LHCN-M2 (cell line): ENCODE measurements at regions not wholly inside any gene's neighbourhood (a gene's known extent, or its start where the extent isn't known, plus 50 kb on each side); places are given as distances from the start of the nearest gene placed in this dataset.
"Not testable (repeated sequence)": the region's sequence is repeated elsewhere in the genome, so short reads cannot be mapped to it uniquely, and the experiment has no call there.

Experiments
- DNase-seq: peaks from one replicate; pipeline ENCODE4 v3.0.0-alpha.2; 2012; ENCODE audit warnings: low read depth

DNA sequence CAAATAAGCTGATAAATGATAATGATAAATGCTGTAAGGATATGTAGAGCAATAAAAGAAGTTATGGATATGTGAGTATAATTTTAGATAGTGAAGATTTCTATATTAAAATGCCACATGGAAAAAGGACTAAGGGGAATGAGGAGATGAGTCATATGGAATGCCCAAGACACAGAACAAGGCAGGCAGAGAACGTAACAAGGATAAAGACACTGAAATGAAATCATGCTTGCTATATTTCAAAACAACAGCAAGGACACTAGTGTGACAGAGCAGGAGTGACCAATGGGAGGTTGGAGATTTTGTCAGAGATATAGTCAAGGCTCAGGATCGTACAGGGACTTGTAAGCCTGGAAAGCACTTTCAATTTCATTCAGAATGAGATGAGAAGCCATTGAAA, 621.5 kb upstream of the SEMA6D start:
- DNase-seq = no peak

DNA sequence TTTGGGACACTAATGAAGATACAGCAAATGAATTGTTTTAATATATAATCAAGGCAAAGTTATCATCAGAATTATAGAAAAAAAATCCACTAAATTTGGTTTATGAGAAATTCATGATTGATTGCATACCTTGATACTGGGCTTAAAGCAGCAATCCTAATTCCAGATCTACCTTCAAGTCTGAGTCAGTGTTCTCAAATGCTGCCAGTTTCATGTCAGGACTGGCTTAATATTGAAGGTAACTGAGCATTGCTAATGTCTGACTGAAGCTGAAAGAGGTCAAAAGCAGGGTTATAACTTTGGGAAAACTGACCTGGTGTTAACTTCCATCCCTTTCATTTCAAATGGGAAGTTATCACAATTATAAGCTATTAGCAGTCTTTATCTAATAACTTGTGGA, 618.8 kb upstream of the SEMA6D start:
- DNase-seq = not testable (repeated sequence)

DNA sequence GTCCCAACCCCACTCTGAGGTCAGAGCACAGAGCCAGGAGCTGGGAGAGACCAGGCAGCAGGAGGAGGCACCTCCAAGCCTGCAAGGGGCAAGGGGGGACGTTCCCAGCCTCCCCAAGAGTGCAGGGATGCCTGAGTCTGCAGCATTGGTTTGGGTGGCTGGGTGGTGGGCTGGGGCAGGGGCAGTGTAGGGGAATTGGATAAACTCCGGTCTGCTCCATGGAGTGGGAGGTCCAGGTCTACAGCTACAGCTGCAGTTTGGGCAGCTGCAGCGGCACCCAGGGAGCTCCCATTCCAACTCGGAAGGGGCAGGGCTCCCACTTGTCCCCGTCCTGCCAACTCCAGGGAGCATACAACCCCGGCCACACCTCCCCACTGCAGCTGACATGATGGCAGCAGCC, 617.5 kb upstream of the SEMA6D start:
- not testable (repeated sequence) for DNase-seq

DNA sequence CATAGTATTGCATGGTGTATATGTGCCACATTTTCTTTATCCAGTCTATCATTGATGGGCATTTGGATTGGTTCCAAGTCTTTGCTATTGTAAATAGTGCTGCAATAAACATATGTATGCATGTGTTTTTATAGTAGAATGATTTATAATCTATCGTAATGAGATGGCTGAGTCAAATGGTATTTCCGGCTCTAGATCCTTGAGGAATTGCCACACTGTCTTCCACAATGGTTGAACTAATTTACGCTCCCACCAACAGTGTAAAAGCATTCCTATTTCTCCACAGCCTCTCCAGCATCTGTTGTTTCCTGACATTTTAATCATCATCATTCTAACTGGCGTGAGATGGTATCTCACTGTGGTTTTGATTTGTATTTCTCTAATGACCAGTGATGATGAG, 608.5 kb upstream of the SEMA6D start:
- not testable (repeated sequence) for DNase-seq

DNA sequence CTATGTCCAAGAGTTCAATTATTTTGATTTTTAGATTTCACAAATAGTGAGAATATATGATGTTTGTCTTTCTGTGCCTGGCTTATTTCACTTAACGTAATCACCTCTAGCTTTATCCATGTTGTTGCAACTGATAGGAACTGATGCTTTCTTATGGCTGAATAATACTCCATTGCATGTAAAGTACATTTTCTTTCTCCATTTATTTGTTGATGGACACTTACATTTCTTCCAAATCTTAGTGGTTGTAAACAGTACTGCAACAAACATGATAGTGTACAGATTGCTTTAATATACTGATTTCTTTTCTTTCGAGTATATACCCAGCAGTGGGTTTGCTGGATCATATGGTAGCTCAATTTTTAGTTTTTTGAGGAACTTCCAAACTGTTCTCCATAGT, 600.6 kb upstream of the SEMA6D start:
- no peak for DNase-seq

DNA sequence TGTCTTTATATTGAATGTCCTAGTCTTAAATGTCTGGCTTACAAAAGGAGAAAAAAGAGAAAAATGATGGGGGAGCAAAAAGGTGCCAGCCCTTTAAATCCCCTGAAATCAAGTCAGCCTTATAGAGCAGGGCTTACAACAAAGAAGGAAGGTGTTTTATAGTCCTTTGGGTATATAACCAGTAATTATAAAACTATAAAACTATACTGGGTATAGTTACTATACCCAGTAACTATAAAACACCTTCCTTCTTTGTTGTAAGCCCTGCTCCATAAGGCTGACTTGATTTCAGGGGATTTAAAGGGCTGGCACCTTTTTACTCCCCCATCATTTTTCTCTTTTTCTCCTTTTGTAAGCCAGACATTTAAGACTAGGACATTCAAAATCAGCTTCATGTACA, 598.0 kb upstream of the SEMA6D start:
- no peak for DNase-seq

DNA sequence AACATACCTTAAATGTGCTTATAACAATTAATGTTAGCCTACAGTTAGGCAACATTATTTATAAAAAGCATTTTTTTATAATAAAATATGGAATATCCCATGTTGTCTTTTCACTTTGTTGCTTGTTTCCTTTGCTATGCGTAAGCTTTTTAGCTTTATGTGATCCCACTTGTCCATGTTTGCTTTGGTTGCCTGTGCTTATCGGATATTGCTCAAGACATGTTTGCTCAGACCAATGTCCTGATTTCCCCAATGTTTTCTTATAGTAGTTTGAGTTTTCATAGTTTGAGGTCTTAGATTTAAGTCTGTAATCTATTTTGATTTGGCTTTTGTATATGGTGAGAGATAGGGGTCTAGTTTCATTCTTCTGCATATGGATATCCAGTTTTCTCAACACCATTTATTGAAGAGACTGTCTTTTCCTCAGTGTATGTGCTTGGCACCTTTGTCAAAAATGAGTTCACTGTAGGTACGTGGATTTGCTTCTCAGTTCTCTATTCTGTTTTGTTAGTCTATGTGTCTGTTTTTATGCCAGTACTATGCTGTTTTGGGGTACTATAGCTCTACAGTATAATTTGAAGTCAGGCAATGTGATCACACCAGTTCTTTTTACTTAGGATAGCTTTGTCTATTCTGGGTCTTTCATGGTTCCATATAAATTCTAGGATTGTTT, 592.7 kb upstream of the SEMA6D start:
- no peak for DNase-seq

DNA sequence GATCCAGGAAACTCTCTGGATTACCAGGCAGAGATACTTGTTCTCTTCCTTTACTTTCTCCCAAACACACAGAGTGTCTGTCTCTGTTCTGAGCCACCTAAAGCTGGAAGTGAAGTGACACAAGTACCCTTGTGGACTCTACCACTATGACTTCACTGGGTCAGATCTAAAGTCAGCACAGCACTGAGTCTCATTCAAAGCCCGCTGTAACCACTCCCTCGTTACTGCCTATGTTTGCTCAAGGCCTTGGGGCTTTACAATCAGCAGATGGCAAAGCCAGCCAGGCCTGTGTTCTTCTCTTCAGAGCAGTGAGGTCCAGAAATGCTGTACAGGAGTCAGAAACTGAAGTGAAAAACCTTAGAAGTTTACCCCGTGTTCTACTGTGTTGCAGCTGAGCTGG, 588.3 kb upstream of the SEMA6D start:
- no peak for DNase-seq

DNA sequence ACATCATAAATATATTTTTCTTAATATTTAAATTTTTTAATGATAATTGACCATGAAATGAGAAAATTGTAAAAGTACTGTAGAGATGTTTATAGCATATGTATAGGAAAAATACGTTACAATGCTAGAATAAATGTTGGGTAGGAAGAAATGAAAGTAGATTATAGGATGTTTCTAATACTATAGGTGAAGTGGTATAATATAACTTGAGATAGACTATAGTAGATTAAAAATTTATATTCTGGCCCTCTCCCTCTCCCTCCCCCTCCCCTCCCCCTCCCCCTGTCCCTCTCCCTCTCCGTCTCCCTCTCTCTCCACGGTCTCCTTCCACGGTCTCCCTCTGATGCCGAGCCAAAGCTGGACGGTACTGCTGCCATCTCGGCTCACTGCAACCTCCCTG, 585.9 kb upstream of the SEMA6D start:
- DNase-seq = not testable (repeated sequence)

DNA sequence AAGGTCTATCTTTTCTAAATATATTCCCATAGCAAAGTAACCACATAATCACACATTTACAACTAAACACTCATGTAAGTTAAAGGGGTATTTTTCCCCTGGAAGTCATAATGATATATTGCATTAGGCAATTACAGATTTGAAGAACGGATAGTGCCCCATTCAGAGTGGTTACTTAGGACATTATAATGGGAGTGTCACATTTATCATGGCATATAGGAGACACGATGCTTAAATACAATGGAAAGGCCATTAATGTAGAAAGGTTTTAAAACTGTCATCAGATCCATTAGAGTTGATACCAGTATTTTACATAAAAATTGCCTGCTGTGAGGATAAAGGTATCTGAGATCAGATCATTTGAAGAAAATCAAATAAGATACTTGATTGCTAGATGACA, 582.0 kb upstream of the SEMA6D start:
- DNase-seq = no peak

DNA sequence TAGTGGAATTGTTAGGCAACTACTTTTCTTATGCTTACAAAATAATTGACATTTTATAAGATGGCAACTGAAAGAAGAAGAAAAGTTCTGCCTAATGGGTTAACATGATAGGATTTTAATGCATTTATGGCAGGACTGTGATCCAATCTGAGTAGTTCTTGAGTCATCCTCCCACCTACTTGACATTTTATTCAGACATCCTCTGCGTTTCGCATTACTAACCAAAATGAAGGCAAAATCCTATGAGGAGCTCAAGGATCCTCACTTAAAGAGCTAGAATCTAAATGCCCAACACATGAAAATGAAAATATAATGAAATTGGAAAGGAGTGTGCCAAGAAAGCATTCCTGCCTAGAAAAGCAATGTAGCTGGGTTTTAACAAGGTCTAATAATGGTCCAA, 581.1 kb upstream of the SEMA6D start:
- DNase-seq = no peak

DNA sequence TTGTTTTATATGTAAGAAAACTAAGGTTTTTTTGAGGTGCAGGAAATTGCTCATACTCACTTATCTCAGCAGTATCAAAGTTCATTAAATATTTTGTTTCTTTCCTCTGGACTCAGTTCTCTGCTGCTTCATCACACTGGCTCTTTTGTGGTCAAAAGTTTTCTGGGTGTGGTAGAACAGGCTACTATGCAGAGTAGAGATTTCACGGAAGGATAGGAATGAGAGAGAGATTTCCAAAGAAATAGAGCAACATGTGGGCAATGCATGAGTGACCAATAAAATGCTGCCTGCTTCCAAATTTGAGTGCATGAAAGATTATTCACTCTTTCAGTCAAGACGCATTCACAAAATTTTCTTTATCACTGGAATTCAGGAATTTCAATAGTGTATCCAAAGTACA, 577.3 kb upstream of the SEMA6D start:
- no peak for DNase-seq

DNA sequence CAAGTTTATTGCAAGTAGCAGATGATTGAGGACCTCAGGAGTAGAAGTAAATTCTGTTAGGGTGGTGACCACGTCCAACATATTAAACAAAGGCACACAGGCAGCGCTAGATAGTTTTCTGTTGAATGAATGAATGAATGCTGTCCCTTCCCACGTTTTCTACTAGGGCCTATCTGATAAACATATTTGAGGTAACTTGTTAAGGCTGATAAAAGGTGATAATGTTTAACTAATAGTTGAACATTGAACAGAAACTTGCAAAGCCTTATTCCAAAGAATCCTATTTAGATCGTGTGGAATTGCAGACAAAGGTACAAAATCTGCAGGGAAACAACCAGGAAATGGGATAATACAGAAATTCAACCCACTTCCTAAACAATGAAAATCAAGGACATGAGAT, 559.5 kb upstream of the SEMA6D start:
- no peak for DNase-seq

DNA sequence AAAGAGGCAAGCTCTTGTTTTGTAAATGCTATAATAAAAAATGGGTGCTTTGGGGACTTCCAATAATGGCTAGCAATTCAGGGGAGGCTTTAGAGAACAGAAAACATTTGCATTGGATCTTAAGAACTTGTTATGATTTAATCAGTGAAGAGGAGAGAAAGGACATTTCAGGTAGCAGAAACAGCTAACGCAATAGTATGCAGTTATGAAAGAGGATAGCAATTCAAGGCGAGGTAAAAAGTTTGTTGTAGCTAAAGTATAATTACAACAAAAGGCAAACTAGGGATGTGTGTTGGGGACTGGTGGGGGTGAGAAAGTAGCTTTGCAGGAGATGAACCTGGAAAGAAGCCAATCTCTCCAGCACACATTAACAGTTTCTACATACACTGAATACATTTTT, 558.7 kb upstream of the SEMA6D start:
- DNase-seq = no peak

DNA sequence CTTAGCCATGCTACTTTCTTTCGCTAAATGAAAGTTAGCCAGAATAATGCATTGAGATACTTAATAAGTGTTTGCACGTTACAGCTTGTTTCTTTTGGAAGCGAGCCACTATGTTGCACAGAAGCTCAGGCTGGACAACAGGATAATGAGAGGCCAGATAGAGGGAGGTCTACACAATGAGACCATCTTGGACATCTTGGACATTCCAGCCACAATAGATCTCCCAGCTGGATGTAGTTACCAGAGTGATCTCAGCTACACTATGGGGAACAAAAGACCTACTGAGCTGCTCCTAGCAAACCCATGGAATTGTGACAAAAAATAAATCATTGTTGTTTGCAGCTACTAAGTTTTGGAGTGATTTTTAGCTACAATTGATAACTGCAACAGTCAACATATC, 540.1 kb upstream of the SEMA6D start:
- DNase-seq = no peak

DNA sequence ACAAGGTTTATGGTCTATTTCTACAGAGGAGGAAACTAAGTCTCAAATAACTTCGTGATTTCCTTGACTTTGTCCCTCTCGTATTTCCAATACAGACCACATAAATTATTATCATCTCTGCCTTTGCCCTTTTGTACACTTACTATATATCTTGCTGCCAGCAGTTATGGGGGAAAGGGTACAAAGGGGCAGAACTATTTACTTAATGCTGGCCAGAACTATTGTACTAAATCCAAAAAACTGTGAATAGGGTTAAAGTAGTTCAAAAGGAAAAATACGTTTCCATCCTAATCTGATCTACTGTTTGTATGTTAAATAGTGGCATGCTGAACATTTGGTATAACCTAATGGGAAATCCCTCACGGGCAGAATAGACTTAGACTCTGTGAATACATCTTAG, 537.3 kb upstream of the SEMA6D start:
- no peak for DNase-seq

DNA sequence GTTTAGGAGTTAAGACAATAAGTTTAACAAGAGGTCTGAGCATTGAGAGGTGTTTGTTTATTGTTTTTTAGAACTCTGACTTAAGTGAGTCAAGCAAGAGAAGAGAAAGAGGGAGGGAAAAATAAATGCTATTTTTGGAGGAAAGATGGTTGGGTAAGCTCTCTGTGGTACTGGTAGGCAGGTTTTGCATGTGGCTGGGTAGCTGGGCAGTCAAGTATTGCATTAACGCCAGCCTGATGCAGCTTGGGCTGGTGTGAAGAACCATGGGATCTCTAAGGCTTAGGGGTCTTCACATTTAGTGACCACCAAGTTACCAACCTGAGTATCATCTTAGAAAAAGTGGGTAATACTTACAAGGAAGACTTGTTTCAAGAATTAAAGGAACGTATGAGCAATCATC, 534.5 kb upstream of the SEMA6D start:
- no peak for DNase-seq

DNA sequence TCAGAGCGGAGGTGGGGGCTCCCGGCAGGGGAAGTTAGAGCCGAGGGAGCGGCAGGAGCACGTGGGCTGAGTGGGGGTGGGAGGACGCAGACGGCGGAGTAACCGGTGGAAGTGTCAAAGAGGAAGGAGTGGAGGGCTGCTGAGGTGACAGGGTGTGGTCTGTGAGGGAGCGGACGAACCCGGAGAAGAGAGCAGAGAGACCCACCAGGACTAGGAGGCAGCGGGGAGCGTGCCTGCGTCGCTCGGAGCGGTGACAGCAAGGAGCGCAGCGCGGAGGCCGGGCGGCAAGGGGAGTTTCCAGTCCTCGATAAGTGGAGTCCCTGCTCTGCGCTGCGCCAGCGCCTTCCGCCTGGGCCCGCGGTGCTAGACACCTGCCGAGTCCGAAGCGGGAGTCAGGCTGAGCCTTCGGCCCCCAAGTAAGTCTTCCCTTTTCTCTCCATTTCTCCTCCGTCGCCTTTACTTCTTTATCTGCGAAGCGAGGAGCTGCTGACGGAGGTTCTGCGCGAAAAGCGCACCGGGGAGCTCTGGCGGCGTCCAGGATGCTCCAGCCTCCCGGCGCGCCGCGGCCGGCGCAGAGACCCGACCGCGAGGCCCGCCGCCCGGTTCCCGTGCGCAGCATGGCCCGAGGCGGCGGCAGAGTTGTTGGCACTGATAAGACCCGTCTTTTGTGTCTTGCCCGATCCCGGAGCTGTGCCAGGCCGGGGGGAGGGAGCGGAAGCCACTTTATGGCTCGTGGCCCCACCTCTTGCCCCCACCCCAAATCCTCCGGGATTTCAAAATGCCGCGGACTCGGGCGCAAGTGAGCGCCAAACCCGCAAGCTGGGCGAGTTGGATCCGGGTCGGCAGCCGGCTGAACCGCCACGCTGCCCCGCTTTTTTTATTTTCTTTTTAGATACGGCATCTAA, 533.0 kb upstream of the SEMA6D start:
- no peak for DNase-seq

DNA sequence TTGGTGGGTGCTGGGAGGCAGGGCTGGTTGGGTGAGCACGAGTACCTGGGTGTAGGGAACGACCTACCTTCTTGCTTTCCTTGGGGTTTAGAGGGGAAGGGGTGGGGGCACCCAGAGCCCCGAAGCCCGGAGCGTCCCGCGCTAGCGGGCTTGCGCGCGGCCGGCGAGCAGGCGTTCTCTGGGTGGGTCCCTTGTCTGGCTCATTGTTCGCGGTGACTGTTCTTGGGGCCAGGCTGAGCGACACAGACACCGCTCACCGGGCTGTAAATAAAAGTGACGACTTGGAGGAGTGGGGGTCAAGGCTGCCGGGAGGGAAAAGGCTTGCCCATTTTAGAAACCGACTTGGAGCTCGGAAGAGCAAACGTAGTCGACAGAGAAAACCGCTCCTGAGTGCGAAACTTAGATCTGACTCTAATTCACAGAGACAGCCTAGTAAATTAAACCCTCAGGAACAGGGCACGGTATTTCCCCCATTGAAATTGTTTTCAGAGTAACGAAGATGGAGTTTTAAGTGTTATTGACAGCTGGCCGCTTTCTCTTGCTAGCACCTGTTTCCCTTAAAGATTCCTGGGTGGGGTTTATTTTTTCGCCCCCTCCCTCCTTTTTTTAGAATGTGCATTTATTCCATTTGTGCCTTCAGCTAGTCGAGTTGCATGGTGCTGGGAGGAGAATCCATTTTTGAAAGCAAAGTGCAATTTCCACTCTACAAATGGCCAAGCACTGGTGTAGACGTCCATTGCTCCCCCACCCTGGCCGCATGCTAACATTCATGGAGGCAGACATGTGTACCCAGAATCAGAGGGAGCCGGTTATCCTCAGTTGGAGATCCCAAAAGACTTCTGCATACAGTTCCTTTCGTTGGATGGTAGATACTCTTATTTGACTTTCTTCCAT, 532.1 kb upstream of the SEMA6D start:
- DNase-seq = no peak

DNA sequence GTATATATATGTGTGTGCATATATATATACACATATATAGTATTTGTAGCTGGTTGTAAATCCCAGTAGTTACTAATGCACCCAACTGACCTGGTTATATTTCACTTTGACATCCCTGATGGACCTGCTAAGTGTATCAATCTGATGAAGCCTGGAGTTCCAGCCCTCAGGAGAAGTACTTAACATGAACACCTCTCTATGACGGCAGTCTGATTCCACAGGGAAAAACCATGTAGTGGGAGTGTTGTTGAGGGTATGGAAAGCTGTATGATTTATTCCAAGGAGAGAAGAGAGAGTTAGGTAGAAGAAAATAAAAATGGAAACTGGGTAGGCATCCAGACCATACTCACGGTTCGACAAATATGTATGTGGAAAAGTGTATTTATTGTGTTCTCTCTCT, 531.2 kb upstream of the SEMA6D start:
- DNase-seq = no peak

DNA sequence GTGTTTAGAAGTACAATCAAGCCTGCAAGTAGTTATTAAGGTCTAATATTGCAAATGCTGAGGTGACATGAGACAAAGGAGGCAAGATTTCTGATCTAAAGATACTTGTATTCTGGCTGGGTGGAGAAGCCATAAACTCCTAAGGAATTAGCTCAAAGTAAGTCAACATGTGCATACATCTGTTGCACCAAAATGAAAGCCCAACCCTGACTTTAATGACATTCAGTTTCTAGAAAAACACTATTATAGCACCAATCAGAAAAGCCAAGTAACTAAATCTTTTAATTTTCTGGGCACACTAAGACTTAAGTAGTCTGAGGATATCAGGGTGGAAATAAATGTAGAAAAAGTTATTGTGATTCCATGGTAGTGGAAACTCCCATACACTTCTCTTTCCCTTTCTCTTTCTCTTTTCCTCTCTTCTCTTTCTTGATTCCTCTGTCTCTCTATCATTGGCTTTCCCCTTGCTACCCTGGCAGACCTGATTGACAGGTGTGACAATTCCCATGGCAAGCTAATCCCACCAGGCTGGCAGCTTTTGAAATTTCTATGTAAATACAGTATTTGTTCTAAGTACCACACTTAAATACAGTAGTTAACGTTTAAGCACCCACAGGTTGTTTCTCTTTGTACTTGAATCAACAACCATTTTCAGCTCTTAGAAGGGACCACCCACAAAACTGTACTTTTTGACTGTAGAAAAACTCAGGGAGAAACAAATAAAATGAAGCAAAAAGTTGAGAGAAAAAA, 528.4 kb upstream of the SEMA6D start:
- no peak for DNase-seq

DNA sequence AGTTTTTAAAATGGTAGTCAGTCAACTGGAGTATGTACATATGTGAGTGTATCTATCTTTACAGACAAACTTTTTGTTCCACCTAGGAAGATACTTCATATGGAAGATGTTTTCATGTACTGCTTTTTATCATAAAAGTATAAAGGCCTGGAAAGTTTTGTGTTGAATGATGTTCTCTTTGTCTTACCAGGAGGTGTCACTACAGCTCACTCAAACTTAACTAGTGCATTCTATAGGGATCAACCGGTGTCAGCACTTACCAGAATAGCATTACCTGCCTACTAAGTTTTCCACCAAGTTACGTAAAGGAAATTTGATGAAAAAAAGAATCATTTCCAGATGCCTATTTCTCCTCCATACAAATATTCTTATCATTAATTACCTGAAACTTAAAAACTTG, 522.6 kb upstream of the SEMA6D start:
- DNase-seq = no peak
